Glutamatergic neuron (in vitro differentiated cells): ENCODE measurements at regions not wholly inside any gene's neighbourhood (a gene's known extent, or its start where the extent isn't known, plus 50 kb on each side); places are given as distances from the start of the nearest gene placed in this dataset.

Experiments
- DNase-seq: peaks from one replicate; pipeline ENCODE4 v3.0.0; 2022
- H3K27ac Mint-ChIP-seq: one replicate; pipeline ENCODE4 v1.8.0; 2020; ENCODE audit warnings: mild to moderate bottlenecking, mixed read lengths, inconsistent platforms; ENCODE audit not compliant: unreplicated experiment
- H3K27me3 Mint-ChIP-seq: one replicate; pipeline ENCODE4 v1.8.0; 2020; ENCODE audit warnings: mild to moderate bottlenecking, moderate library complexity, mixed read lengths, inconsistent platforms; ENCODE audit not compliant: unreplicated experiment
- H3K36me3 Mint-ChIP-seq: one replicate; pipeline ENCODE4 v1.8.0; 2020; ENCODE audit warnings: mild to moderate bottlenecking, mixed read lengths, inconsistent platforms; ENCODE audit not compliant: unreplicated experiment
- H3K4me1 Mint-ChIP-seq: one replicate; pipeline ENCODE4 v1.8.0; 2020; ENCODE audit warnings: mild to moderate bottlenecking, low read depth, mixed read lengths, inconsistent platforms; ENCODE audit not compliant: unreplicated experiment
- H3K4me3 Mint-ChIP-seq: one replicate; pipeline ENCODE4 v1.8.0; 2020; ENCODE audit warnings: mild to moderate bottlenecking, mixed read lengths, inconsistent platforms; ENCODE audit not compliant: unreplicated experiment
- H3K9me3 Mint-ChIP-seq: one replicate; pipeline ENCODE4 v1.8.0; 2020; ENCODE audit warnings: mild to moderate bottlenecking, moderate library complexity, mixed read lengths, inconsistent platforms; ENCODE audit not compliant: unreplicated experiment
- TF ChIP-seq, protein P1 (sequence below): fragments of 200-600 bp; sonication (generic); IDR thresholded peaks from one replicate; pipeline ENCODE4 v1.5.0; 2021; ENCODE audit not compliant: partially characterized antibody, unreplicated experiment

DNA sequence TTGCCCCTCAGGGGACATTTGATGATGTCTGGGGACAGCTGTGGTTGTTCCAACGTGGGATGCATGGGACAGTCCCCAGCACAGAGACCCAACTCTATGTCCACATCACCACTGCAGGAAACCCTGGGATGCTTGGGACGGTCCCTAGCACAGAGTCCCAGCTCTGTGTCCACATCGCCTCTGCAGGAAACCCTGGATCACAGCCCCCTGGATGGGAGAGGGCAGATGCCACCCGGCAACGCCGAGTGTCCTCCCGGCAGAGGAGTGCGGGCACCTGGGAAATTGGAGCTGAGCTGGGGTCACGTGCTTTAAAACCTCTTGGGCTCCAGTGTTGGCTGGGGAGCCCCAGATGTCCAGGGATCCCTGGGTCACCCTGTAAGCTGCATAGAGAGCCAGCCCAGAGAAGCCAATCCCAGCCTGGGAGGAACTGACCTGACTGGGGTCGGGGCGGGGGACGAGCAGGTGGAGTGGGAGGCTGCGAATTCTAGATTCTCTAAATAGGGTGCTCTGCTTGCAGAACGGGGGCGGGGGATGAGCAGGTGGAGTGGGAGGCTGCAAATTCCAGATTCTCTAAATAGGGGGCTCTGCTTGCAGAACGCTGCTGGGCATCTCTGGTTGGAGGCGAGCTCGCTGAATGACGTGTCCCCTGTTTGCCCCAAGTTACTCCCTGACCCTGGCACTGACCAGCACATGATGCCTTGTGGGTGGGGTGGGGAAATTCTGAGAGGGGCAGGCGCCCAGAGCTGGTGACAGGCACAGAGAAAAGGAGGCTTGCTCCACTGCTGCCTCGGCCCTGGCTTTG, 1197.8 kb downstream of the BRD1 start:
- Mint-ChIP-seq H3K4me3 (no peak overlapping the region), H3K36me3 (peaks cover 10% of the 10 kb centered on the region), H3K27me3 (peaks cover 5% of the 10 kb centered on the region), H3K27ac (no peak overlapping the region), H3K9me3 (peaks cover 11% of the 10 kb centered on the region), H3K4me1 (peaks cover 4% of the 10 kb centered on the region)
- TF ChIP-seq, protein P1, sequence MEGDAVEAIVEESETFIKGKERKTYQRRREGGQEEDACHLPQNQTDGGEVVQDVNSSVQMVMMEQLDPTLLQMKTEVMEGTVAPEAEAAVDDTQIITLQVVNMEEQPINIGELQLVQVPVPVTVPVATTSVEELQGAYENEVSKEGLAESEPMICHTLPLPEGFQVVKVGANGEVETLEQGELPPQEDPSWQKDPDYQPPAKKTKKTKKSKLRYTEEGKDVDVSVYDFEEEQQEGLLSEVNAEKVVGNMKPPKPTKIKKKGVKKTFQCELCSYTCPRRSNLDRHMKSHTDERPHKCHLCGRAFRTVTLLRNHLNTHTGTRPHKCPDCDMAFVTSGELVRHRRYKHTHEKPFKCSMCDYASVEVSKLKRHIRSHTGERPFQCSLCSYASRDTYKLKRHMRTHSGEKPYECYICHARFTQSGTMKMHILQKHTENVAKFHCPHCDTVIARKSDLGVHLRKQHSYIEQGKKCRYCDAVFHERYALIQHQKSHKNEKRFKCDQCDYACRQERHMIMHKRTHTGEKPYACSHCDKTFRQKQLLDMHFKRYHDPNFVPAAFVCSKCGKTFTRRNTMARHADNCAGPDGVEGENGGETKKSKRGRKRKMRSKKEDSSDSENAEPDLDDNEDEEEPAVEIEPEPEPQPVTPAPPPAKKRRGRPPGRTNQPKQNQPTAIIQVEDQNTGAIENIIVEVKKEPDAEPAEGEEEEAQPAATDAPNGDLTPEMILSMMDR = no peak
- no peak for DNase-seq

DNA sequence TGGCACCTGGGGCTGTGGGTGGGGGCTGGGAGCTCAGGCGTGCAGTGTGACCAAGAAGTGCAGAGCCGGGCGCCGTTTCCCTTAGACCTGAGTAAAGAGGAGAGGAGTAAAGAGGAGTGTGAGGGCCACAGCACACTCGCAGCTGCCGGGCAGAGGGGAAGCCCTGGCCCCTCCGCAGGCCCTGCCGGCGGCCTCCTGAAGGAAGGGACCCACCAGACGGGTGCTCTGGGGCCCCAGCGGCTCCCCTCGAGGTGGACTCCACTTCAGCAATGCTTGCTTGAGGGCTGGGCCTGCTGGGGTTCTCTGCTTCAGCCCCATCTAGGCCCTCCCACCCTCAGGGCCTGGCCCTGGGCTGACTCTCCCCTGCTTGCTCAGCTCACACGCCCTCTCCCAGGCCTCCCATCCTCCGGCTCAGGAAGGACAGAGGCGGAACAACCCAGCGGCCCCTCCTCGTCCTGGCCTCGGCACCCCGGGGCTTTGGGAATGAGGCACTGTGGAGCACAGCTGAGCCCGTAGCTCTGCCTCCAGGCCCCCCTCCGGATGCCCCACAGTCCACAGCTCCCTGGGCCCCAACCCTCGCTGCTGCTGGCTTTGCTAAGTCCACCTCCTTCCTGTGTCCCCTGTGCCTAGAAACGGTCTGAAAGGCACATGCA, 1198.7 kb downstream of the BRD1 start:
- no peak for DNase-seq
- peaks cover 10% of the 10 kb centered on the region for H3K36me3 Mint-ChIP-seq
- peaks cover 5% of the 10 kb centered on the region for H3K27me3 Mint-ChIP-seq
- TF ChIP-seq, protein P1 = no peak
- peaks cover 4% of the 10 kb centered on the region for H3K4me1 Mint-ChIP-seq
- H3K4me3 Mint-ChIP-seq = no peak overlapping the region
- H3K9me3 Mint-ChIP-seq = peaks cover 11% of the 10 kb centered on the region
- H3K27ac Mint-ChIP-seq = no peak overlapping the region

DNA sequence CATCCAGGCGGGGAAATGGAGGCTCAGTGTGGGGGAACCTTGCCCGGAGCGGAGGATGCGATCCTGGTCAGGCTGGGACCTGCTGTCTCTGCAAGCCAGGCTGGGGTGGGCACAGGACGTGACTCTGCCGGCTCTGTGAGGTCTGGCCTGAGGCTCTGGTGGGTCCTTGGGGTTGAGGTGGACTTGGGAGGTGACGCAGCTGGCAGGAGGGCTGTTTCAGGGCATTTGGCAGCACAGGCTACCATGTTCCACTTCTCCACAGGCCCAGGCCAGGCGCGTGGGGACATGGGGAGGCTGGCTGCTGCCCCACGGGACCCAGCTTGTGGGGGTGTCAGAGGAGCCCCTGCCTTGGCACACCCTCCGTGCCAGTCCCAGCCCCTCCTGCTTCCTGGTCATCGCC, 1199.7 kb downstream of the BRD1 start:
- no peak overlapping the region for H3K4me3 Mint-ChIP-seq
- H3K9me3 Mint-ChIP-seq = peaks cover 11% of the 10 kb centered on the region
- no peak overlapping the region for H3K27ac Mint-ChIP-seq
- peaks cover 3% of the 10 kb centered on the region for H3K27me3 Mint-ChIP-seq
- TF ChIP-seq, protein P1 = no peak
- DNase-seq = no peak
- peaks cover 6% of the 10 kb centered on the region for H3K36me3 Mint-ChIP-seq
- H3K4me1 Mint-ChIP-seq = no peaks in the 10 kb centered on the region

DNA sequence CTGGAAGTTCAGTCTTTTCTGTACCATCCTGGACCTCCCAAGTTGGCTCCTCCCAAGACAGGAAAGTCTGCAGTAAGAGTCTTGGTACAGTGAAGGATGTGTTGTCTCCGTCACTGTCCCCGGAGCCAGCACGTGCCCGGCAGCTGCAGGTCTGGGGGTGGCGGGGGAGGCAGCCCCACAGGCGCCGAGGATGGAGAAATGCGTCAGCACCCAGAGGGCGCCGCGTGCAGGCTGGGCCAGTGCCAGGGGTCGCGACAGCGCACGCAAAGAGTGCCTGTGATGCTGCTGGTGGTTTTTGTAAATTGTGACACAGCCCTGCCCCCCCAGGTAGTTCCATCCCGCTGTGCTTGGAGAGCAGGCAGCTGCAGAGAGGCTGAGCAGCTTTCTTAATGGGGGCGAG, 1200.5 kb downstream of the BRD1 start:
- Mint-ChIP-seq H3K4me3 (no peak overlapping the region), H3K9me3 (peaks cover 11% of the 10 kb centered on the region), H3K36me3 (peaks cover 6% of the 10 kb centered on the region), H3K4me1 (no peaks in the 10 kb centered on the region), H3K27me3 (peaks cover 6% of the 10 kb centered on the region), H3K27ac (no peak overlapping the region)
- TF ChIP-seq, protein P1 = no peak
- DNase-seq = no peak

DNA sequence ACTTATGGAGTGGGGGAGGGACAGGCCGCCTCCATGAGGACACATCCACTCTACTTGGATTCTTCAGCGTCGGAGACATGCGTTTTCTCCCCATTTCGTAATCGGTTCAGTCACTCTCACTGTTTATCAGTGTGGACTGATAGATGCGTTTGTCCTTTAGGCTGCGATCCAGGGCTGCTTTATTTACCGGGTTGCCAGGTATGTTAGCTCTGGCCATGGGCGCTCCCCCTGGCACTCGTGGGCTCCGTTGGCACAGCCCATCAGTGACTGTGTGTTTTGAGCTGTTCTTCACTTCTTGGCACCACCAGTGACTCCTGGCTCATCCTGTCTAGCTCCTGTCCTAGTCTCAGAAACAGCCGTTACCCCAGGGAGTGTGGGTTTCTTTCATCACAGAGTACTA, 1203.3 kb downstream of the BRD1 start:
- Mint-ChIP-seq H3K27me3 (peaks cover 6% of the 10 kb centered on the region), H3K4me1 (no peaks in the 10 kb centered on the region), H3K36me3 (peaks cover 6% of the 10 kb centered on the region), H3K4me3 (no peak overlapping the region), H3K27ac (no peak overlapping the region), H3K9me3 (peaks cover 16% of the 10 kb centered on the region)
- no peak for DNase-seq
- TF ChIP-seq, protein P1 = no peak
